IMR-90 (cell line): ENCODE measurements at regions not wholly inside any gene's neighbourhood (a gene's known extent, or its start where the extent isn't known, plus 50 kb on each side); places are given as distances from the start of the nearest gene placed in this dataset.

Experiments
- ATAC-seq: fragments of 200-7000 bp; cut with Tn5 transposase; 2 replicates; pipeline ENCODE4 v1.9.1; 2020; ENCODE audit warnings: low read depth, mild to moderate bottlenecking, moderate library complexity
- BruUV-seq: library from RNA; stranded (reverse); fragments of 400-500 nt; replicated peaks from 2 replicates; lab custom pipeline; 2021; lab: Mats Ljungman, UMichigan
- CTCF ChIA-PET: fragments of 300-600 bp; formaldehyde crosslinking; extraction: SDS; loops from one replicate; lab custom pipeline; 2021; ENCODE audit warnings: antibody characterized with exemption; lab: Yijun Ruan, JAX
- POLR2A ChIA-PET: fragments of 300-600 bp; sonication (Branson Sonifier 250); formaldehyde crosslinking; loops from one replicate; lab custom pipeline; 2022; ENCODE audit warnings: antibody characterized with exemption; ENCODE audit not compliant: unreplicated experiment; lab: Charles Lee
- DNase-seq: peaks from one replicate; pipeline ENCODE4 v3.0.0; 2013
- H2AFZ ChIP-seq: replicated peaks from 2 replicates; pipeline ENCODE3; 2013; ENCODE audit warnings: low read length, mild to moderate bottlenecking; ENCODE audit not compliant: poor library complexity
- H2AK5ac ChIP-seq: 2 replicates; pipeline ENCODE4 v1.6.1; 2013; ENCODE audit warnings: low read depth, low read length, inconsistent platforms
- H2AK9ac ChIP-seq: replicated peaks from 2 replicates; pipeline ENCODE3; 2013; ENCODE audit warnings: mild to moderate bottlenecking, low read depth, low read length, moderate library complexity; ENCODE audit not compliant: poor library complexity
- H2BK120ac ChIP-seq: 2 replicates; pipeline ENCODE4 v1.6.1; 2013; ENCODE audit warnings: low read depth, low read length, inconsistent platforms
- H2BK15ac ChIP-seq: 3 replicates; pipeline ENCODE4 v1.6.1; 2013; ENCODE audit warnings: low read depth, low read length, inconsistent platforms
- H2BK20ac ChIP-seq: 2 replicates; pipeline ENCODE4 v1.6.1; 2013; ENCODE audit warnings: low read depth, mild to moderate bottlenecking, inconsistent platforms, low read length, moderate library complexity
- H2BK5ac ChIP-seq: 2 replicates; pipeline ENCODE4 v1.6.1; 2013; ENCODE audit warnings: mild to moderate bottlenecking, low read depth, low read length, inconsistent platforms; ENCODE audit not compliant: poor library complexity, severe bottlenecking
- H3K14ac ChIP-seq: replicated peaks from 2 replicates; pipeline ENCODE4 v1.6.1; 2013; ENCODE audit warnings: low read depth, low read length, inconsistent platforms
- H3K18ac ChIP-seq: 2 replicates; pipeline ENCODE4 v1.6.1; 2013; ENCODE audit warnings: low read depth, low read length, control low read depth
- H3K23ac ChIP-seq: 2 replicates; pipeline ENCODE4 v1.6.1; 2013; ENCODE audit warnings: low read depth, low read length, inconsistent platforms
- H3K27ac ChIP-seq: 2 replicates; pipeline ENCODE4 v1.5.1; 2013; ENCODE audit warnings: mild to moderate bottlenecking, control low read depth, low read length; ENCODE audit not compliant: insufficient read depth
- H3K27me3 ChIP-seq: 2 replicates; pipeline ENCODE4 v1.6.1; 2013; ENCODE audit warnings: low read length; ENCODE audit not compliant: control insufficient read depth, insufficient read depth
- H3K36me3 ChIP-seq: 2 replicates; pipeline ENCODE4 v1.6.1; 2013; ENCODE audit warnings: low read length, mixed read lengths; ENCODE audit not compliant: control insufficient read depth, insufficient read depth
- H3K4ac ChIP-seq: 2 replicates; pipeline ENCODE4 v1.6.1; 2013; ENCODE audit warnings: low read depth, low read length, inconsistent platforms
- H3K4me1 ChIP-seq: 2 replicates; pipeline ENCODE4 v1.6.1; 2013; ENCODE audit warnings: low read length, mixed read lengths; ENCODE audit not compliant: control insufficient read depth, insufficient read depth
- H3K4me2 ChIP-seq: 2 replicates; pipeline ENCODE4 v1.6.1; 2013; ENCODE audit warnings: low read depth, mild to moderate bottlenecking, control low read depth, low read length, moderate library complexity
- H3K4me3 ChIP-seq: 2 replicates; pipeline ENCODE4 v1.5.1; 2013; ENCODE audit warnings: low read depth, mild to moderate bottlenecking, control low read depth, low read length, moderate library complexity; ENCODE audit not compliant: insufficient read depth
- H3K56ac ChIP-seq: 2 replicates; pipeline ENCODE4 v1.6.1; 2013; ENCODE audit warnings: low read length, inconsistent platforms; ENCODE audit not compliant: insufficient read depth; ENCODE audit errors: extremely low read depth
- H3K79me1 ChIP-seq, 2 experiments: 2 replicates each; pipeline ENCODE4 v1.6.1; 2013; ENCODE audit warnings: low read length in 2 of 2, inconsistent platforms in 1 of 2, low read depth in 1 of 2
- H3K9ac ChIP-seq: 2 replicates; pipeline ENCODE4 v1.6.1; 2013; ENCODE audit warnings: low read depth, low read length, control low read depth
- H3K9me1 ChIP-seq: 2 replicates; pipeline ENCODE4 v1.6.1; 2013; ENCODE audit warnings: low read length, inconsistent platforms; ENCODE audit not compliant: insufficient read depth
- H3K9me3 ChIP-seq: 2 replicates; pipeline ENCODE4 v1.6.1; 2013; ENCODE audit warnings: low read length; ENCODE audit not compliant: control insufficient read depth, insufficient read depth
- H4K20me1 ChIP-seq: 2 replicates; pipeline ENCODE4 v1.6.1; 2013; ENCODE audit warnings: low read length, inconsistent platforms; ENCODE audit not compliant: insufficient read depth
- H4K5ac ChIP-seq: 2 replicates; pipeline ENCODE4 v1.6.1; 2013; ENCODE audit warnings: mild to moderate bottlenecking, low read depth, low read length, control low read depth
- H4K8ac ChIP-seq, 2 experiments: 2 replicates each; pipeline ENCODE4 v1.6.1; 2013; ENCODE audit warnings: low read depth in 2 of 2, low read length in 2 of 2, control low read depth in 1 of 2, inconsistent platforms in 1 of 2
- H4K91ac ChIP-seq: 2 replicates; pipeline ENCODE4 v1.6.1; 2013; ENCODE audit warnings: low read depth, low read length, inconsistent platforms; ENCODE audit not compliant: insufficient read depth
- FOS ChIP-seq: fragments of 150-350 bp; IDR thresholded peaks from 2 replicates; pipeline ENCODE4 v1.6.1; 2016; ENCODE audit warnings: low read depth, low read length
- MAZ ChIP-seq: IDR thresholded peaks from 2 replicates; pipeline ENCODE4 v1.6.1; 2012; ENCODE audit warnings: low read depth, mild to moderate bottlenecking, low read length, improper control_type of control experiment, moderate library complexity, borderline replicate concordance
- WGBS, 2 experiments: methylation state at CpG; one replicate each; pipeline versions ENCODE4 v1.1.5 to v1.1.7; 2013; ENCODE audit warnings: missing lambda C conversion rate in 2 of 2; ENCODE audit not compliant: insufficient read length in 1 of 2; ENCODE audit errors: extremely low coverage in 2 of 2; 5-methylcytosine and 5-hydroxymethylcytosine counted together
- dilution Hi-C: fragments of 300-500 bp; cut with HindIII; formaldehyde crosslinking; loops from one replicate; pipeline ENCODE4 v1.14.3; 2018; ENCODE audit warnings: low sequenced_read_pairs; ENCODE audit not compliant: unreplicated experiment
- in situ Hi-C: fragments of 300-500 bp; cut with MboI; formaldehyde crosslinking; loops from 3 replicates; pipeline ENCODE4 v1.14.3; 2019; ENCODE audit warnings: low sequenced_read_pairs, inconsistent platforms, mixed read lengths
- intact Hi-C: fragments of 100-400 bp; cut with micrococcal nuclease; formaldehyde crosslinking; loops from 2 replicates; pipeline ENCODE4 v1.10.0; 2022

DNA sequence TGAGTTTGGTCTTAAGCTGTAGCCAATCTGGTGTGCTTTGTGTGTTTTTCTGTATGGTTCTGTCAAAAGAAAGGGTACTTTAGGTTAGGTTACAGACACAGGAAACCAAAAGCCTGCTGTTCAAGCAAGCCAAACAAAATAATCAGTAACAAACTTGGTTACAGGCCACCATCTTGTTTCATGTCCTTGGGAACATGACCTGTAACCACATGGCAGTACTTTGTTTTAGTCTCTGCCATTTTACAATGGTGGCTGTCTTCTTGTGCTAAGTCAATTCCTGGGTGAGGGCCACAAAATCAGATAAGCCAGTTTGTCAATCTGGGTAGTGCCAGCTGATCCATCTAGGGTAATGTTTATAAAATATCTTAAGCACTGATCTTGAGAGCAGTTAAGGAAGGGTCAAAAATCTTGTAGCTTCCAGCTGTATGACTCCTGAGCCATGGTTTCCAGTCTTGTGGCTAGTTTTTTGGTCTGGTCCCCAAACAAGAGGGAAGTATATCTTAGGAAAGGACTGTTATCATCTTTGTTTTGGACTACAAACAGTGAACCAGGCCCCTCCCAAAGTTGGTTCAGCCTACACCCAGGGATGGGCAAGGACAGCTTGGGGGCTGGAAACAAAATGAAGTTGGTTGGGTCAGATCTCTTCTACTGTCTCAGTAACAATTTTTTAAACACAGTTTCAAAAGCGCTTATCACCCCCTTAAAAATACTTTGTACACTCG is 90.0 kb downstream of the IGLL5 start:
- no peak overlapping the region for H2AFZ ChIP-seq
- no peak overlapping the region for H2BK15ac ChIP-seq
- no peak overlapping the region for H3K4me2 ChIP-seq
- H3K4ac ChIP-seq: no peak overlapping the region
- no peak overlapping the region for H2AK5ac ChIP-seq
- intact Hi-C loops: no loop called here
- no TSS peak for BruUV-seq
- in situ Hi-C loops: no loop called here
- no peak overlapping the region for H2BK120ac ChIP-seq
- H3K14ac ChIP-seq: no peak overlapping the region
- no peak overlapping the region for H3K18ac ChIP-seq
- dilution Hi-C loops: no loop called here
- H4K20me1 ChIP-seq: no peaks in the 10 kb centered on the region
- H3K27ac ChIP-seq: no peak overlapping the region
- H4K91ac ChIP-seq: no peak overlapping the region
- ChIA-PET POLR2A (no interaction called here), CTCF (no interaction called here)
- TF ChIP-seq FOS: no peak
- no peak for TF ChIP-seq MAZ
- no peak overlapping the region for H4K8ac ChIP-seq
- no peaks in the 10 kb centered on the region for H3K4me1 ChIP-seq
- H3K9me1 ChIP-seq: no peaks in the 10 kb centered on the region
- H2BK20ac ChIP-seq: no peak overlapping the region
- DNase-seq (no peak), ATAC-seq (no peak)
- H3K23ac ChIP-seq: no peak overlapping the region
- peaks cover 5% of the 10 kb centered on the region for H3K9me3 ChIP-seq
- no peaks in the 10 kb centered on the region for H3K79me1 ChIP-seq
- H2BK5ac ChIP-seq: no peak overlapping the region
- no peak overlapping the region for H3K56ac ChIP-seq
- H3K36me3 ChIP-seq: no peaks in the 10 kb centered on the region
- H3K9ac ChIP-seq: no peak overlapping the region
- WGBS, 2 experiments: no CpG with 5 or more reads among the region's 2 CpGs
- H3K27me3 ChIP-seq: no peaks in the 10 kb centered on the region
- no peak overlapping the region for H4K5ac ChIP-seq
- H3K4me3 ChIP-seq: no peak overlapping the region
- H2AK9ac ChIP-seq: no peak overlapping the region
